HCT116 (cell line): ENCODE measurements at regions not wholly inside any gene's neighbourhood (a gene's known extent, or its start where the extent isn't known, plus 50 kb on each side); places are given as distances from the start of the nearest gene placed in this dataset.

Experiments used
- ATAC-seq: fragments of 200-7000 bp; cut with Tn5 transposase; 2 replicates; pipeline ENCODE4 v1.9.1; 2020; ENCODE audit warnings: mild to moderate bottlenecking, moderate library complexity
- BruUV-seq: library from RNA; stranded (reverse); fragments of 400-500 nt; replicated peaks from 2 replicates; lab custom pipeline; 2021; lab: Mats Ljungman, UMichigan
- CTCF ChIA-PET: fragments of 300-600 bp; sonication (Branson Sonifier 250); formaldehyde crosslinking; loops from one replicate; lab custom pipeline; 2021; ENCODE audit warnings: antibody characterized with exemption; lab: Charles Lee
- POLR2A ChIA-PET: fragments of 300-600, 350-600 bp; sonication (Branson Sonifier 250); formaldehyde crosslinking; loops from one replicate; lab custom pipeline; 2021; ENCODE audit warnings: antibody characterized with exemption; lab: Charles Lee
- RAD21 ChIA-PET, 2 experiments: fragments of 300-600 bp; sonication (Branson Sonifier 250); formaldehyde crosslinking; loops; one replicate each; lab custom pipeline; 2023; ENCODE audit warnings: low total read pairs in 2 of 2; ENCODE audit not compliant: uncharacterized antibody in 2 of 2, unreplicated experiment in 2 of 2, low non-redundant PET in 1 of 2; lab: Charles Lee
- DNase-seq: peaks from one replicate; pipeline ENCODE4 v3.0.0-alpha.2; 2010; ENCODE audit warnings: low read depth, low spot score
- H2AFZ ChIP-seq: fragments of 200-600 bp; shearing (Covaris generic), sonication (generic); 2 replicates; pipeline ENCODE4 v1.6.1; 2017; ENCODE audit warnings: low read depth, mixed run types, mixed read lengths, antibody characterized with exemption, low read length; ENCODE audit not compliant: poor library complexity, severe bottlenecking
- H3K27ac ChIP-seq: 2 replicates; pipeline ENCODE4 v1.5.1; 2012; ENCODE audit warnings: low read depth, low read length
- H3K27me3 ChIP-seq: fragments of 200-600 bp; sonication (generic); 2 replicates; pipeline ENCODE4 v1.6.1; 2016; ENCODE audit warnings: mixed run types, low read length, mixed read lengths; ENCODE audit not compliant: insufficient read depth
- H3K36me3 ChIP-seq, 2 experiments: fragments of 200-500 bp in 1 of 2; fragments of 200-600 bp in 1 of 2; sonication (Bioruptor generic) in 1 of 2; sonication (generic) in 1 of 2; 2 replicates each; pipeline versions ENCODE4 v1.5.1 to v1.6.1; 2014 to 2016; ENCODE audit warnings: low read length in 2 of 2, inconsistent platforms in 1 of 2, mixed read lengths in 1 of 2, mixed run types in 1 of 2; ENCODE audit not compliant: insufficient read depth in 2 of 2, control insufficient read depth in 1 of 2
- H3K4me1 ChIP-seq, 2 experiments: fragments of 200-600 bp in 1 of 2; sonication (generic) in 1 of 2; 2 replicates each; pipeline versions ENCODE4 v1.5.1 to v1.6.1; 2012 to 2017; ENCODE audit warnings: low read length in 2 of 2, inconsistent platforms in 1 of 2, mild to moderate bottlenecking in 1 of 2, mixed read lengths in 1 of 2, mixed run types in 1 of 2, moderate library complexity in 1 of 2; ENCODE audit not compliant: insufficient read depth in 2 of 2, control insufficient read depth in 1 of 2
- H3K4me2 ChIP-seq: fragments of 200-600 bp; sonication (generic); 2 replicates; pipeline ENCODE4 v1.6.1; 2017; ENCODE audit warnings: mixed run types, low read length, mixed read lengths
- H3K4me3 ChIP-seq, 2 experiments: fragments of 200-600 bp in 1 of 2; sonication (generic) in 1 of 2; replicated peaks in 1 of 2; 2 replicates each; pipeline ENCODE4 v1.5.1; 2011 to 2016; ENCODE audit warnings: low read length in 2 of 2, control low read depth in 1 of 2, low read depth in 1 of 2, mild to moderate bottlenecking in 1 of 2, mixed read lengths in 1 of 2, mixed run types in 1 of 2
- H3K79me2 ChIP-seq: fragments of 200-600 bp; sonication (generic); 2 replicates; pipeline ENCODE4 v1.6.1; 2017; ENCODE audit warnings: mild to moderate bottlenecking, mixed run types, low read length, moderate library complexity, mixed read lengths; ENCODE audit not compliant: insufficient read depth
- H3K9ac ChIP-seq: fragments of 200-600 bp; sonication (generic); 2 replicates; pipeline ENCODE4 v1.6.1; 2016; ENCODE audit warnings: low read length, mixed read lengths
- H3K9me2 ChIP-seq: fragments of 200-600 bp; sonication (generic), shearing (Covaris generic); 2 replicates; pipeline ENCODE4 v1.6.1; 2017; ENCODE audit warnings: mixed run types, mild to moderate bottlenecking, moderate library complexity; ENCODE audit not compliant: insufficient read depth
- H3K9me3 ChIP-seq, 2 experiments: fragments of 200-500 bp in 1 of 2; fragments of 200-600 bp in 1 of 2; sonication (Bioruptor generic) in 1 of 2; sonication (generic) in 1 of 2; 2 replicates each; pipeline ENCODE4 v1.6.1; 2014 to 2017; ENCODE audit warnings: low read length in 2 of 2, mixed read lengths in 2 of 2, inconsistent platforms in 1 of 2, low read depth in 1 of 2, mild to moderate bottlenecking in 1 of 2, mixed run types in 1 of 2, moderate library complexity in 1 of 2; ENCODE audit not compliant: control insufficient read depth in 1 of 2, insufficient read depth in 1 of 2
- H4K20me1 ChIP-seq: fragments of 200-600 bp; sonication (generic), shearing (Covaris generic); 2 replicates; pipeline ENCODE4 v1.6.1; 2017; ENCODE audit warnings: mixed run types, mild to moderate bottlenecking, moderate library complexity; ENCODE audit not compliant: insufficient read depth
- CBX3 ChIP-seq: IDR thresholded peaks from 2 replicates; pipeline ENCODE4 v1.6.1; 2012; ENCODE audit warnings: low read depth
- CTCF ChIP-seq, 3 experiments: fragments of 200-600 bp in 1 of 3; sonication (generic) in 1 of 3; IDR thresholded peaks in 2 of 3; conservative IDR thresholded peaks in 1 of 3; 2 replicates each; pipeline ENCODE4 v1.5.1; 2012 to 2017; ENCODE audit warnings: low read depth in 2 of 3, low read length in 2 of 3, antibody characterized with exemption in 1 of 3, borderline replicate concordance in 1 of 3, control low read depth in 1 of 3, mild to moderate bottlenecking in 1 of 3, mixed read lengths in 1 of 3, mixed run types in 1 of 3, moderate library complexity in 1 of 3; ENCODE audit not compliant: insufficient read depth in 1 of 3
- EGR1 ChIP-seq: IDR thresholded peaks from 2 replicates; pipeline ENCODE4 v1.6.1; 2012; ENCODE audit warnings: low read depth
- EZH2 ChIP-seq: fragments of 200-600 bp; sonication (generic); IDR thresholded peaks from 2 replicates; pipeline ENCODE4 v1.6.1; 2017; ENCODE audit warnings: antibody characterized with exemption, mixed run types
- JUND ChIP-seq: IDR thresholded peaks from 2 replicates; pipeline ENCODE4 v1.6.1; 2012
- POLR2A ChIP-seq: IDR thresholded peaks from 2 replicates; pipeline ENCODE4 v1.7.0; 2011; ENCODE audit warnings: borderline replicate concordance; ENCODE audit not compliant: insufficient read depth, insufficient read length; ENCODE audit errors: extremely low read depth
- RAD21 ChIP-seq: IDR thresholded peaks from 2 replicates; pipeline ENCODE4 v1.6.1; 2012; ENCODE audit warnings: low read depth, mild to moderate bottlenecking
- SRF ChIP-seq: IDR thresholded peaks from 2 replicates; pipeline ENCODE4 v1.6.1; 2012; ENCODE audit warnings: low read depth
- TCF7L2 ChIP-seq: IDR thresholded peaks from 2 replicates; pipeline ENCODE4 v1.7.0; 2011; ENCODE audit warnings: borderline replicate concordance, inconsistent platforms; ENCODE audit not compliant: insufficient read depth, insufficient read length; ENCODE audit errors: extremely low read depth
- YY1 ChIP-seq: IDR thresholded peaks from 2 replicates; pipeline ENCODE4 v1.6.1; 2011; ENCODE audit warnings: low read length, low read depth, moderate library complexity, mild to moderate bottlenecking; ENCODE audit not compliant: insufficient replicate concordance; ENCODE audit errors: extremely low read depth
- ZFX ChIP-seq: fragments of 450-650 bp; IDR thresholded peaks from 2 replicates; pipeline ENCODE4 v1.6.1; 2017
- intact Hi-C: fragments of 100-400 bp; cut with micrococcal nuclease; formaldehyde crosslinking; loops from 2 replicates; pipeline ENCODE4 v1.10.0; 2022

DNA sequence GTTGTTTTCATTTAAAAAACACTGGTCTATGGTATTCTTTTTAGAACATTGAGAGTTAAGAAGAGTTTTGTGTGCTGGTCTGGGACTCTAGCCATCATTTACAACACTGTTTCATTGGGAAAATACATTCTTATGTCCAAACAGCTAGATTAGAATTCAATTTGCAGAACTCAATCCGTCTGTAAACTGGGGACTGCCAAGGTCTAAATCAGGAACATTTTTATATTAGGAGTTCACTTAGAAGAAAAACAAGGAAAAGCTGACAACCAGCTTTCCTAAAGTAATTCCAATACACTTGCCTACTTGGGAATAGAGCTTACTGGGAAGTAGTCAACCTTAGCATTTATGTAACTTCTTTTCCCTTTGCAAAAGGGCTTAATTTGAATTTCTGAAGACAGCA is 91.5 kb upstream of the RNF152 start (continued):
- no peak for TF ChIP-seq CTCF (IDR thresholded peaks at IDR 0.05 in 2 of 3, conservative IDR thresholded peaks at IDR 0.05 in 1 of 3; ENCODE audit: borderline replicate concordance in 1 of 3, insufficient read depth in 1 of 3, low read depth in 2 of 3, low read length in 2 of 3)

DNA sequence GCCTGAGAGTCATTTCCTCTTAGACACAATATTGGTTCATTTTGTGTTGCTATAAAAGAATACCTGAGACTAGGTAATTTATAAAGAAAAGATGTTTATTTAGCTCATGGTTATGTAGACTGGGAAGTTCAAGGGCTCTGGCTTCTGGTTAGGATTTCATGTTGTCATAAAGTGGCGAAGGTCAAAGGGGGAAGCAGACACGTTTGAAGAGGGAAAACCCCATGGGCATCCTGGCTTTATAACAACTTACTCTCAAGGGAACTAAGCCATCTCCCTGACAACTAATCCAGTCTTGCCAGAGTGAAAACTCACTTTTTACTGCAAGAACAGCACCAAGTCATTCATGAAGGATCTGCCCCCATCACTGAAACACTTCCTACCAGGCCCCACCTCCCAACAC is 89.7 kb upstream of the RNF152 start:
- BruUV-seq = no TSS peak
- H3K79me2 ChIP-seq = no peaks in the 10 kb centered on the region
- H3K36me3 ChIP-seq = no peaks in the 10 kb centered on the region
- no peak overlapping the region for H2AFZ ChIP-seq
- no peaks in the 10 kb centered on the region for H4K20me1 ChIP-seq
- RAD21 ChIA-PET = no interaction called here
- no peak overlapping the region for H3K4me3 ChIP-seq
- TF ChIP-seq YY1 (no peak), POLR2A (no peak), EGR1 (no peak), CBX3 (no peak), RAD21 (no peak)
- H3K9me3 ChIP-seq = no peaks in the 10 kb centered on the region
- ATAC-seq (no peak), DNase-seq (no peak)
- CTCF ChIA-PET = no interaction called here
- POLR2A ChIA-PET = no interaction called here
- H3K27me3 ChIP-seq = no peaks in the 10 kb centered on the region
- no peak overlapping the region for H3K9ac ChIP-seq
- intact Hi-C loops = no loop called here
- H3K9me2 ChIP-seq = no peaks in the 10 kb centered on the region
- H3K27ac ChIP-seq = no peak overlapping the region
- H3K4me2 ChIP-seq = no peak overlapping the region
- H3K4me1 ChIP-seq = no peaks in the 10 kb centered on the region

GRCh38 chr18:61980355-61980754 is 87.5 kb upstream of the RNF152 start:
- intact Hi-C loops = no loop called here
- POLR2A ChIA-PET = no interaction called here
- no peak overlapping the region for H2AFZ ChIP-seq

More at GRCh38 chr18:61980355-61980754, 87.5 kb upstream of the RNF152 start:
- no peak for TF ChIP-seq TCF7L2
- no peak for TF ChIP-seq EZH2
- TF ChIP-seq ZFX = no peak
- TF ChIP-seq JUND = no peak
- TF ChIP-seq SRF = no peak
- Histone ChIP-seq H3K27ac (no peak overlapping the region), H3K9me2 (no peaks in the 10 kb centered on the region), H3K4me1 (no peaks in the 10 kb centered on the region), H4K20me1 (no peaks in the 10 kb centered on the region), H3K27me3 (no peaks in the 10 kb centered on the region), H3K9me3 (no peaks in the 10 kb centered on the region), H3K4me2 (no peak overlapping the region), H3K4me3 (no peak overlapping the region), H3K79me2 (no peaks in the 10 kb centered on the region), H3K36me3 (no peaks in the 10 kb centered on the region), H3K9ac (no peak overlapping the region)
- no TSS peak for BruUV-seq
- DNase-seq (no peak), ATAC-seq (no peak)
- RAD21 ChIA-PET = no interaction called here
- CTCF ChIA-PET = no interaction called here
